GM18951 (cell line): ENCODE measurements at regions not wholly inside any gene's neighbourhood (a gene's known extent, or its start where the extent isn't known, plus 50 kb on each side); places are given as distances from the start of the nearest gene placed in this dataset.

Experiments used
- POLR2A ChIP-seq: IDR thresholded peaks from 4 replicates; pipeline ENCODE4 v1.6.1; 2011; ENCODE audit warnings: mild to moderate bottlenecking; ENCODE audit not compliant: insufficient read length, insufficient read depth; ENCODE audit errors: extremely low read depth
- in situ Hi-C: fragments of 300-500 bp; cut with MboI; formaldehyde crosslinking; loops from one replicate; pipeline ENCODE4 v1.12.0; 2022; ENCODE audit warnings: low sequenced_read_pairs, mixed read lengths, inconsistent platforms; ENCODE audit not compliant: unreplicated experiment

- in situ Hi-C loops: no loop called here
Observed at GRCh38 chr13:68467160-68467559, 1237.0 kb upstream of the PCDH9 start.

GRCh38 chr13:68440874-68441273 lies 1210.7 kb upstream of the PCDH9 start:
- in situ Hi-C loops: no loop called here
- TF ChIP-seq POLR2A: no peak

More at GRCh38 chr13:68467160-68467559, 1237.0 kb upstream of the PCDH9 start:
- no peak for TF ChIP-seq POLR2A

GRCh38 chr13:68439817-68440216 lies 1209.7 kb upstream of the PCDH9 start:
- TF ChIP-seq POLR2A: no peak
- in situ Hi-C loops: no loop called here

GRCh38 chr13:68428292-68428691 lies 1198.2 kb upstream of the PCDH9 start:
- TF ChIP-seq POLR2A: no peak
- in situ Hi-C loops: no loop called here

GRCh38 chr13:68417801-68418200 lies 1187.7 kb upstream of the PCDH9 start:
- TF ChIP-seq POLR2A: no peak
- in situ Hi-C loops: no loop called here

- in situ Hi-C loops: no loop called here
- TF ChIP-seq POLR2A: no peak
Observed at GRCh38 chr13:68410007-68410406, 1179.9 kb upstream of the PCDH9 start.

- in situ Hi-C loops: no loop called here
Observed at GRCh38 chr13:68390987-68391386, 1160.9 kb upstream of the PCDH9 start.

GRCh38 chr13:68386808-68387207 lies 1156.7 kb upstream of the PCDH9 start:
- TF ChIP-seq POLR2A: no peak
- in situ Hi-C loops: no loop called here

More at GRCh38 chr13:68390987-68391386, 1160.9 kb upstream of the PCDH9 start:
- no peak for TF ChIP-seq POLR2A

GRCh38 chr13:68380041-68380973 lies 1150.2 kb upstream of the PCDH9 start:
- in situ Hi-C loops: no loop called here
- TF ChIP-seq POLR2A: no peak

- no peak for TF ChIP-seq POLR2A
Observed at GRCh38 chr13:68378294-68378693, 1148.2 kb upstream of the PCDH9 start.

GRCh38 chr13:68375004-68375403 lies 1144.9 kb upstream of the PCDH9 start:
- in situ Hi-C loops: no loop called here
- TF ChIP-seq POLR2A: no peak

More at GRCh38 chr13:68378294-68378693, 1148.2 kb upstream of the PCDH9 start:
- in situ Hi-C loops: no loop called here

GRCh38 chr13:68369739-68370138 lies 1139.6 kb upstream of the PCDH9 start:
- no peak for TF ChIP-seq POLR2A
- in situ Hi-C loops: no loop called here

GRCh38 chr13:68368922-68369321 lies 1138.8 kb upstream of the PCDH9 start:
- in situ Hi-C loops: no loop called here
- no peak for TF ChIP-seq POLR2A

- in situ Hi-C loops: no loop called here
Observed at GRCh38 chr13:68359105-68359504, 1129.0 kb upstream of the PCDH9 start.

More at GRCh38 chr13:68359105-68359504, 1129.0 kb upstream of the PCDH9 start:
- TF ChIP-seq POLR2A: no peak
